Activated naive CD8-positive, alpha-beta T cell (primary cell): ENCODE measurements at regions not wholly inside any gene's neighbourhood (a gene's known extent, or its start where the extent isn't known, plus 50 kb on each side); places are given as distances from the start of the nearest gene placed in this dataset.
"Not testable (repeated sequence)": the region's sequence is repeated elsewhere in the genome, so short reads cannot be mapped to it uniquely, and the experiment has no call there.

ENCODE experiments used
- H3K27ac Mint-ChIP-seq: one replicate; pipeline ENCODE4 v1.8.0; 2021; ENCODE audit warnings: mixed read lengths
- H3K27me3 Mint-ChIP-seq: one replicate; pipeline ENCODE4 v1.8.0; 2021; ENCODE audit warnings: mixed read lengths
- H3K36me3 Mint-ChIP-seq: one replicate; pipeline ENCODE4 v1.8.0; 2021; ENCODE audit warnings: mixed read lengths
- H3K4me1 Mint-ChIP-seq: one replicate; pipeline ENCODE4 v1.8.0; 2021; ENCODE audit warnings: low read depth, mixed read lengths
- H3K4me3 Mint-ChIP-seq: one replicate; pipeline ENCODE4 v1.8.0; 2021; ENCODE audit warnings: mild to moderate bottlenecking, mixed read lengths
- H3K9me3 Mint-ChIP-seq: one replicate; pipeline ENCODE4 v1.8.0; 2021; ENCODE audit warnings: low read depth, mixed read lengths

GRCh38 chr1:67542747-67543146 lies 112.5 kb upstream of the SERBP1 start:
- Mint-ChIP-seq H3K36me3 (no peaks in the 10 kb centered on the region), H3K4me1 (no peaks in the 10 kb centered on the region), H3K27ac (no peak overlapping the region), H3K9me3 (no peaks in the 10 kb centered on the region), H3K4me3 (no peak overlapping the region), H3K27me3 (peaks cover 2% of the 10 kb centered on the region)

GRCh38 chr1:67544921-67545320 lies 114.7 kb upstream of the SERBP1 start:
- Mint-ChIP-seq H3K4me1 (no peaks in the 10 kb centered on the region), H3K36me3 (no peaks in the 10 kb centered on the region), H3K4me3 (no peak overlapping the region), H3K27ac (no peak overlapping the region), H3K27me3 (peaks cover 2% of the 10 kb centered on the region), H3K9me3 (no peaks in the 10 kb centered on the region)

GRCh38 chr1:67545364-67545763 lies 115.2 kb upstream of the SERBP1 start:
- Mint-ChIP-seq H3K27me3 (peaks cover 3% of the 10 kb centered on the region), H3K9me3 (no peaks in the 10 kb centered on the region), H3K4me3 (no peak overlapping the region), H3K27ac (no peak overlapping the region), H3K36me3 (no peaks in the 10 kb centered on the region), H3K4me1 (no peaks in the 10 kb centered on the region)

GRCh38 chr1:67551375-67551774 lies 121.2 kb upstream of the SERBP1 start:
- no peaks in the 10 kb centered on the region for H3K36me3 Mint-ChIP-seq
- H3K27me3 Mint-ChIP-seq: peaks cover 4% of the 10 kb centered on the region
- H3K4me3 Mint-ChIP-seq: no peak overlapping the region
- H3K9me3 Mint-ChIP-seq: no peaks in the 10 kb centered on the region
- H3K27ac Mint-ChIP-seq: no peak overlapping the region
- H3K4me1 Mint-ChIP-seq: no peaks in the 10 kb centered on the region

- H3K27ac Mint-ChIP-seq: no peak overlapping the region
- peaks cover 4% of the 10 kb centered on the region for H3K27me3 Mint-ChIP-seq
- no peaks in the 10 kb centered on the region for H3K36me3 Mint-ChIP-seq
- no peaks in the 10 kb centered on the region for H3K9me3 Mint-ChIP-seq
- no peak overlapping the region for H3K4me3 Mint-ChIP-seq
- no peaks in the 10 kb centered on the region for H3K4me1 Mint-ChIP-seq
These were observed 122.1 kb upstream of the SERBP1 start for GRCh38 chr1:67552336-67552759.

- not testable (repeated sequence) for H3K27ac Mint-ChIP-seq, H3K27me3 Mint-ChIP-seq, H3K4me3 Mint-ChIP-seq, H3K9me3 Mint-ChIP-seq, H3K36me3 Mint-ChIP-seq, H3K4me1 Mint-ChIP-seq
These were observed 124.0 kb upstream of the SERBP1 start for GRCh38 chr1:67554204-67554603.

- Mint-ChIP-seq H3K36me3 (no peaks in the 10 kb centered on the region), H3K4me3 (no peak overlapping the region), H3K4me1 (no peaks in the 10 kb centered on the region), H3K27ac (no peak overlapping the region), H3K9me3 (no peaks in the 10 kb centered on the region), H3K27me3 (peaks cover 3% of the 10 kb centered on the region)
These were observed 125.5 kb upstream of the SERBP1 start for GRCh38 chr1:67555461-67556296.

- H3K4me3 Mint-ChIP-seq: no peak overlapping the region
- H3K36me3 Mint-ChIP-seq: no peaks in the 10 kb centered on the region
- H3K27ac Mint-ChIP-seq: no peak overlapping the region
- no peaks in the 10 kb centered on the region for H3K4me1 Mint-ChIP-seq
- H3K9me3 Mint-ChIP-seq: no peaks in the 10 kb centered on the region
- H3K27me3 Mint-ChIP-seq: peaks cover 3% of the 10 kb centered on the region
These were observed 126.2 kb upstream of the SERBP1 start for GRCh38 chr1:67556297-67556900.

- Mint-ChIP-seq H3K9me3 (no peaks in the 10 kb centered on the region), H3K27me3 (no peaks in the 10 kb centered on the region), H3K4me1 (no peaks in the 10 kb centered on the region), H3K36me3 (no peaks in the 10 kb centered on the region), H3K4me3 (no peak overlapping the region), H3K27ac (no peak overlapping the region)
These were observed 127.1 kb upstream of the GADD45A start for GRCh38 chr1:67557696-67558448.

- no peak overlapping the region for H3K27ac Mint-ChIP-seq
- no peak overlapping the region for H3K4me3 Mint-ChIP-seq
- H3K27me3 Mint-ChIP-seq: no peaks in the 10 kb centered on the region
- no peaks in the 10 kb centered on the region for H3K9me3 Mint-ChIP-seq
- H3K36me3 Mint-ChIP-seq: no peaks in the 10 kb centered on the region
- H3K4me1 Mint-ChIP-seq: no peaks in the 10 kb centered on the region
These were observed 126.4 kb upstream of the GADD45A start for GRCh38 chr1:67558449-67559193.

DNA sequence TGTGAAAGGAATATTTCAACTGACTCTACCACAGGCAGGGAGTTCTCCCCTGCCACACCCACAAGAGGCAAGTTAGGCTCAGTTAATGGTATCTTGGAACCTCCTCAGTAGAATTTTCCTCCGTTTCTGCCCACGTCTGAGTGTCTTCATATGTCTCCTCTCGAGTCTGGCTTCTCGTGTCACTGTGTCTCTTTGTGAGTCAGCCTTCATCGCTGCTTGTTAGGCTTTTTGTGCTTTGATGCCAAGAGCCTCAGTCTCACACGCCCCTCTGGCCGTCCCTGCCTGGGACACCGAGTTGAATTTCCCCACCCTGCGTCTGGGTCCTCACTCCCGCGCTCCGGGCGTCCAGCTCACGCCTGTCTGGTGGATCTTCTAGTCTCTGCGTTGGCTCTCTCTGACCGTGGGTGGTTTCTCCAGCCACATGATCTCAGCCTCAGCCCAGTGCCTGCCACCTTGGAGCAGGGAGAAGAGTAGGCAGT lies 125.7 kb upstream of the GADD45A start:
- no peak overlapping the region for H3K4me3 Mint-ChIP-seq
- no peak overlapping the region for H3K27ac Mint-ChIP-seq
- H3K4me1 Mint-ChIP-seq: no peaks in the 10 kb centered on the region
- H3K36me3 Mint-ChIP-seq: no peaks in the 10 kb centered on the region
- H3K9me3 Mint-ChIP-seq: no peaks in the 10 kb centered on the region
- H3K27me3 Mint-ChIP-seq: no peaks in the 10 kb centered on the region

- Mint-ChIP-seq H3K27ac (no peak overlapping the region), H3K27me3 (no peaks in the 10 kb centered on the region), H3K36me3 (no peaks in the 10 kb centered on the region), H3K4me3 (no peak overlapping the region), H3K4me1 (no peaks in the 10 kb centered on the region), H3K9me3 (no peaks in the 10 kb centered on the region)
These were observed 124.3 kb upstream of the GADD45A start for GRCh38 chr1:67560580-67561255.

- Mint-ChIP-seq H3K27me3 (no peaks in the 10 kb centered on the region), H3K27ac (no peak overlapping the region)
These were observed 123.3 kb upstream of the GADD45A start for GRCh38 chr1:67561704-67562113.

GRCh38 chr1:67563684-67564083 lies 121.3 kb upstream of the GADD45A start:
- Mint-ChIP-seq H3K9me3 (no peaks in the 10 kb centered on the region), H3K36me3 (no peaks in the 10 kb centered on the region), H3K27me3 (no peaks in the 10 kb centered on the region), H3K27ac (no peak overlapping the region), H3K4me3 (no peak overlapping the region), H3K4me1 (no peaks in the 10 kb centered on the region)

More at GRCh38 chr1:67561704-67562113, 123.3 kb upstream of the GADD45A start:
- Mint-ChIP-seq H3K36me3 (no peaks in the 10 kb centered on the region), H3K4me3 (no peak overlapping the region), H3K4me1 (no peaks in the 10 kb centered on the region), H3K9me3 (no peaks in the 10 kb centered on the region)
